ENCODE measurements at regions not wholly inside any gene's neighbourhood (a gene's known extent, or its start where the extent isn't known, plus 50 kb on each side); places are given as distances from the start of the nearest gene placed in this dataset.

DNA sequence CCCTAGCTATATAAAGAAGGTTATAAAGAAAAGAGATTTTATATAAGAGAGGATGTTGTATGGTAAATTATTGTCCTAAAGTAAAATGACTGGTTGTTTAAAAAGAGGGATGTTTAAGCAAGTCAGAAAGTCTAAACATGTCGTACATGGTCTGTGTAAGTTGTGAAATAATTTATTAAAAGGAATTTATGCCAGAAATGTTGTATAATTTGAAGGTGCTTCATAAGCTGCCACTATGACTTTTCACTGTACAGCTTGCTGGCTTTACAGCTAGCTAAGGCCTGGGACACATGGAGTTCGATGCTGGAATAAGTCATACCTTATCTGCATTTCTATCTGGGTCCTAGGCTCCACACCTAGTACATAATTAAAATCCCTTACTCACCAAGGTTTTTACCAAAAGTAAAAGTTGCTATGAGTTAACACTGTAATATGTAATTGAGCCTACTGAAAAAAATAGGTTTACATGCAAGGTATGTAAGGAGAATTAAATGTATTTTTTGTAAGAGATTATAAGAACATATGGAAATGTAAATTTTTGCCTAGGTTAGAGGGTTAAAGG, 59.0 kb upstream of the EDEM3 start:
- no peak for DNase-seq

- DNase-seq: no peak
Measured at GRCh38 chr1:184811439-184812111, 56.9 kb upstream of the EDEM3 start.

DNA sequence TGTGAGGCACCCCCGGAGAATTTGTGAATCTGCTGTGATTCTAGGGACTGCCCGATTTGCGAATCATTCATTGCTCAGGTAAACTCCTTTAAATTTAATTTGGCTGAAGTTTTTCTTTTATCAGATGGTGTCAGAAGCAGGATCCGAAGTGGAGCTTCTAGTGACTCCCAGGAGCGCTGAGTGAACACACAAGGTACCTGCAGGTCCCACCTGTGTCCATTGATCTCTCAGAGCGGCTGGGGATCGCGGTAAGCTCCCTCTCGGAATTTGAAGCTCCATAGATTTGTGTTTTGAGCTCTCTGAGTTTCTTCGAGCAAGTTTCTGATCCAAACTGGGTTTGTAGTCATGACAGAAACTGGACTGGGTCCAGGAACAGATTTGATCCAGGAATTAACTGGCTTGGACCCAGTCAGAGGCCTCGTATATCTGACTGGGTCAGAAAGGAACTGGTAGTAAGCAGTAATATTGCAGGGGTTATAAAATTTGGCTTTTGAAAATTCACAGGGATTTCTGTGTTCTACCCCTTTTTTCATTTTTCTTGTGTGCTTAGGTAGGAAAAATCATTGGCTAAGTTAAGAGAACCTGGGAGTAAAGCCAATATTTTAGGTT, 56.2 kb upstream of the EDEM3 start:
- DNase-seq: no peak

DNA sequence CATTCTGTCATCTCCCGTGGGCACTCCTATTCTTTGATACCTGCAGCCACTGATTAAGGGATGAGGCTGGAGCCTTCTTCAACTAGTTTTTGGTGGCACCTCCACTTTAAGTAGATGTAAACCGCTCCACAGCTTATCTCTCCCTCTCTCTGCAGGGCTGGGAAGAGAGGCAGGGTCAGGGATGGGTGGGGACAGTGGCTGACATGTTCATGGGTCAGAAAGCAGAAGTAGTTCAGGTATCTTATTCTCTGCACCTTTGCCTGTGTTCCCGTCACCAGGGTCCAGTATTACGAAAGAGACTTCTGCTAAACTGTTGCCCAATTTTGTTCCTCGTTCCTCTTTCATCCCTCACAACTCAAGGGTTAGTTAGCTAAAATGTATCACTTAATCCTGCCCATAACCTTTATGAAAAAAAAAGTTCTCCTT, 51.7 kb upstream of the EDEM3 start:
- DNase-seq: no peak

DNA sequence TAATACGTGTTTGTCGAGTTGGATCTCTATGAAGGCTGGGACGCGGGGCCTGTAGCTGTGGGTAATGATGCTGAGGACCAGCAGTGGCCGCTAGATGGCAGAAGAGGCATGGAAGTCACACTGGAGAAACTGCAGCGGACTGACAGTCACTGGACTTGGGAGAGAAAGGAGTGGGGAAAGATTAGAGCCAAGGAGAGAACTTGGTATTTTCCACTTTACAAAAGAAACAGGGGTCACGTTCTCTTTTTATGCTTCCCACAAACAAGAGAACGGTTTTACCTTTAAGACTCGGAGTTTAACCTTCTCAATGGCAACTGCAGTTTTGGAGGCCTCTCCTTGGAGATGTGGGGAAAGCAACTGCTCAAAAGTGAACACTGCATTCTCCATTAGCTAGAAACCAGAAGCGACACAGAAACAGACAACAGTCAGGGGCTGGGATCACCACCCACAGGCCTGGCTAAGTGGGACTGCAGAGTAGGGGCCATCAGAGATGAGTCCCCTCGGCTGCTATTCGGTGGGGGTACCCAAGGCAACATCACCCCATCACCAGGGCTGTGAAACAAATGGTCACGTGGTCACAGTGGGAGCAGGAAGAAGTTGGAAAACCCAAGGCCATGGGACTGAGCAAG, 51.1 kb upstream of the EDEM3 start:
- peak; percentile 86 for DNase-seq
